Endothelial cell (in vitro differentiated cells): ENCODE measurements at regions not wholly inside any gene's neighbourhood (a gene's known extent, or its start where the extent isn't known, plus 50 kb on each side); places are given as distances from the start of the nearest gene placed in this dataset.

Experiments used
- DNase-seq: peaks from one replicate; pipeline ENCODE4 v3.0.0; 2021; ENCODE audit warnings: low spot score
- H3K27ac Mint-ChIP-seq: one replicate; pipeline ENCODE4 v1.8.0; 2021; ENCODE audit warnings: mixed read lengths, inconsistent platforms; ENCODE audit not compliant: unreplicated experiment
- H3K27me3 Mint-ChIP-seq: one replicate; pipeline ENCODE4 v1.8.0; 2021; ENCODE audit warnings: mild to moderate bottlenecking, moderate library complexity, mixed read lengths, inconsistent platforms; ENCODE audit not compliant: unreplicated experiment
- H3K36me3 Mint-ChIP-seq: one replicate; pipeline ENCODE4 v1.8.0; 2021; ENCODE audit warnings: mild to moderate bottlenecking, low read depth, mixed read lengths, inconsistent platforms; ENCODE audit not compliant: unreplicated experiment
- H3K4me1 Mint-ChIP-seq: one replicate; pipeline ENCODE4 v1.8.0; 2021; ENCODE audit warnings: mild to moderate bottlenecking, mixed read lengths, inconsistent platforms; ENCODE audit not compliant: unreplicated experiment
- H3K4me3 Mint-ChIP-seq: one replicate; pipeline ENCODE4 v1.8.0; 2021; ENCODE audit warnings: mild to moderate bottlenecking, mixed read lengths, inconsistent platforms; ENCODE audit not compliant: unreplicated experiment
- H3K9me3 Mint-ChIP-seq: one replicate; pipeline ENCODE4 v1.8.0; 2021; ENCODE audit warnings: mixed read lengths, inconsistent platforms; ENCODE audit not compliant: unreplicated experiment
- CTCF ChIP-seq: fragments of 200-600 bp; sonication (generic); IDR thresholded peaks from one replicate; pipeline ENCODE4 v1.5.0; 2021; ENCODE audit warnings: antibody characterized with exemption; ENCODE audit not compliant: unreplicated experiment

- TF ChIP-seq CTCF = no peak
Measured at GRCh38 chr13:106986033-106986484, 418.1 kb upstream of the ARGLU1 start.

GRCh38 chr13:106985481-106985880, 417.5 kb upstream of the ARGLU1 start:
- Mint-ChIP-seq H3K27ac (no peak overlapping the region), H3K4me3 (no peak overlapping the region), H3K36me3 (no peaks in the 10 kb centered on the region), H3K9me3 (no peaks in the 10 kb centered on the region), H3K27me3 (no peaks in the 10 kb centered on the region), H3K4me1 (peaks cover 9% of the 10 kb centered on the region)
- TF ChIP-seq CTCF = no peak
- no peak for DNase-seq

More at GRCh38 chr13:106986033-106986484, 418.1 kb upstream of the ARGLU1 start:
- Mint-ChIP-seq H3K36me3 (no peaks in the 10 kb centered on the region), H3K4me1 (peaks cover 9% of the 10 kb centered on the region), H3K9me3 (no peaks in the 10 kb centered on the region), H3K27me3 (no peaks in the 10 kb centered on the region), H3K27ac (no peak overlapping the region), H3K4me3 (no peak overlapping the region)
- DNase-seq = no peak

GRCh38 chr13:106981051-106981450, 413.1 kb upstream of the ARGLU1 start:
- DNase-seq = no peak
- no peaks in the 10 kb centered on the region for H3K36me3 Mint-ChIP-seq
- no peaks in the 10 kb centered on the region for H3K27me3 Mint-ChIP-seq
- H3K9me3 Mint-ChIP-seq = no peaks in the 10 kb centered on the region
- H3K4me1 Mint-ChIP-seq = no peaks in the 10 kb centered on the region
- TF ChIP-seq CTCF = no peak
- H3K27ac Mint-ChIP-seq = no peak overlapping the region
- H3K4me3 Mint-ChIP-seq = no peak overlapping the region

- no peak overlapping the region for H3K4me3 Mint-ChIP-seq
- peaks cover under 1% of the 10 kb centered on the region for H3K27me3 Mint-ChIP-seq
- no peak for DNase-seq
- TF ChIP-seq CTCF = no peak
- H3K36me3 Mint-ChIP-seq = no peaks in the 10 kb centered on the region
- no peaks in the 10 kb centered on the region for H3K9me3 Mint-ChIP-seq
- no peak overlapping the region for H3K27ac Mint-ChIP-seq
- peaks cover 2% of the 10 kb centered on the region for H3K4me1 Mint-ChIP-seq
Measured at GRCh38 chr13:106967391-106967790, 399.5 kb upstream of the ARGLU1 start.

- no peaks in the 10 kb centered on the region for H3K4me1 Mint-ChIP-seq
- TF ChIP-seq CTCF = no peak
- peaks cover 1% of the 10 kb centered on the region for H3K27me3 Mint-ChIP-seq
- no peak overlapping the region for H3K4me3 Mint-ChIP-seq
- no peaks in the 10 kb centered on the region for H3K36me3 Mint-ChIP-seq
- H3K9me3 Mint-ChIP-seq = no peaks in the 10 kb centered on the region
- no peak overlapping the region for H3K27ac Mint-ChIP-seq
- no peak for DNase-seq
Measured at GRCh38 chr13:106963151-106963550, 395.2 kb upstream of the ARGLU1 start.
